H9 (cell line): ENCODE measurements at regions not wholly inside any gene's neighbourhood (a gene's known extent, or its start where the extent isn't known, plus 50 kb on each side); places are given as distances from the start of the nearest gene placed in this dataset.

Source experiments
- DNase-seq: peaks from one replicate; pipeline ENCODE4 v3.0.0-alpha.2; 2017
- H2AFZ ChIP-seq: one replicate; pipeline ENCODE4 v1.6.1; 2013; ENCODE audit warnings: mild to moderate bottlenecking, low read length, control low read depth, moderate library complexity
- H2AK5ac ChIP-seq: 2 replicates; pipeline ENCODE4 v1.6.1; 2013; ENCODE audit warnings: low read length, control low read depth, mixed read lengths; ENCODE audit not compliant: insufficient read length
- H2BK120ac ChIP-seq: one replicate; pipeline ENCODE4 v1.6.1; 2013; ENCODE audit warnings: low read depth, mild to moderate bottlenecking, low read length, control low read depth, inconsistent platforms; ENCODE audit not compliant: poor library complexity, severe bottlenecking
- H2BK12ac ChIP-seq: 2 replicates; pipeline ENCODE4 v1.6.1; 2013; ENCODE audit warnings: low read length, control low read depth, mixed read lengths, low read depth; ENCODE audit not compliant: insufficient read length
- H2BK15ac ChIP-seq: 2 replicates; pipeline ENCODE4 v1.6.1; 2013; ENCODE audit warnings: low read depth, low read length, control low read depth
- H2BK20ac ChIP-seq: one replicate; pipeline ENCODE4 v1.6.1; 2013; ENCODE audit warnings: low read depth, mild to moderate bottlenecking, low read length, control low read depth, inconsistent platforms; ENCODE audit not compliant: poor library complexity, severe bottlenecking
- H2BK5ac ChIP-seq: 2 replicates; pipeline ENCODE4 v1.6.1; 2013; ENCODE audit warnings: low read length, control low read depth, mixed read lengths; ENCODE audit not compliant: insufficient read length
- H3K14ac ChIP-seq: 2 replicates; pipeline ENCODE4 v1.6.1; 2013; ENCODE audit warnings: low read length, control low read depth; ENCODE audit not compliant: insufficient read depth
- H3K18ac ChIP-seq: 2 replicates; pipeline ENCODE4 v1.6.1; 2013; ENCODE audit warnings: low read depth, mild to moderate bottlenecking, mixed read lengths, low read length, control low read depth; ENCODE audit not compliant: insufficient read length
- H3K23ac ChIP-seq: 2 replicates; pipeline ENCODE4 v1.6.1; 2013; ENCODE audit warnings: low read length, control low read depth, mixed read lengths, low read depth; ENCODE audit not compliant: insufficient read length
- H3K23me2 ChIP-seq: 2 replicates; pipeline ENCODE4 v1.6.1; 2013; ENCODE audit warnings: low read depth, mild to moderate bottlenecking, mixed read lengths, low read length, control low read depth; ENCODE audit not compliant: insufficient read length, poor library complexity, severe bottlenecking
- H3K27ac ChIP-seq: 2 replicates; pipeline ENCODE4 v1.5.1; 2013; ENCODE audit warnings: low read length, control low read depth, mixed read lengths, low read depth; ENCODE audit not compliant: insufficient read length
- H3K27me3 ChIP-seq: 2 replicates; pipeline ENCODE4 v1.6.1; 2013; ENCODE audit warnings: low read length, control low read depth, inconsistent platforms; ENCODE audit not compliant: insufficient read depth
- H3K4ac ChIP-seq: 2 replicates; pipeline ENCODE4 v1.6.1; 2013; ENCODE audit warnings: low read depth, mild to moderate bottlenecking, control low read depth, inconsistent platforms, low read length, moderate library complexity
- H3K4me1 ChIP-seq: 2 replicates; pipeline ENCODE4 v1.6.1; 2013; ENCODE audit warnings: low read length, control low read depth, inconsistent platforms; ENCODE audit not compliant: insufficient read depth
- H3K4me2 ChIP-seq: 2 replicates; pipeline ENCODE4 v1.6.1; 2013; ENCODE audit warnings: low read length, control low read depth, mixed read lengths; ENCODE audit not compliant: insufficient read length, insufficient read depth
- H3K56ac ChIP-seq: 2 replicates; pipeline ENCODE4 v1.6.1; 2013; ENCODE audit warnings: low read depth, mild to moderate bottlenecking, mixed read lengths, low read length, control low read depth; ENCODE audit not compliant: insufficient read length
- H3K79me1 ChIP-seq: 2 replicates; pipeline ENCODE4 v1.6.1; 2013; ENCODE audit warnings: low read depth, mild to moderate bottlenecking, moderate library complexity, low read length, control low read depth, inconsistent platforms; ENCODE audit not compliant: insufficient read depth, poor library complexity, severe bottlenecking
- H3K79me2 ChIP-seq: 2 replicates; pipeline ENCODE4 v1.6.1; 2013; ENCODE audit warnings: low read length, control low read depth, inconsistent platforms; ENCODE audit not compliant: insufficient read depth
- H3K9ac ChIP-seq: 2 replicates; pipeline ENCODE4 v1.6.1; 2013; ENCODE audit warnings: low read length, control low read depth, mixed read lengths; ENCODE audit not compliant: insufficient read length; ENCODE audit errors: extremely low read depth
- H3K9me3 ChIP-seq: one replicate; pipeline ENCODE4 v1.6.1; 2013; ENCODE audit warnings: low read depth, low read length, inconsistent platforms; ENCODE audit not compliant: control insufficient read depth
- H3T11ph ChIP-seq: one replicate; pipeline ENCODE4 v1.6.1; 2013; ENCODE audit warnings: mild to moderate bottlenecking, low read length, control low read depth, inconsistent platforms
- H4K20me1 ChIP-seq: one replicate; pipeline ENCODE4 v1.6.1; 2013; ENCODE audit not compliant: control insufficient read depth, insufficient read length, insufficient read depth
- H4K5ac ChIP-seq: 2 replicates; pipeline ENCODE4 v1.6.1; 2013; ENCODE audit warnings: low read depth, mild to moderate bottlenecking, mixed read lengths, low read length, control low read depth; ENCODE audit not compliant: insufficient read length
- H4K8ac ChIP-seq: replicated peaks from 2 replicates; pipeline ENCODE4 v1.6.1; 2013; ENCODE audit warnings: low read length, control low read depth, mixed read lengths, low read depth; ENCODE audit not compliant: insufficient read length
- H4K91ac ChIP-seq: 2 replicates; pipeline ENCODE4 v1.6.1; 2013; ENCODE audit warnings: low read depth, mild to moderate bottlenecking, moderate library complexity, mixed read lengths, low read length, control low read depth; ENCODE audit not compliant: insufficient read length
- H3K27ac Mint-ChIP-seq, 3 experiments: 2 replicates in 2 of 3; 3 replicates in 1 of 3; pipeline ENCODE4 v1.8.0; 2020 to 2021; ENCODE audit warnings: mixed read lengths in 3 of 3, mild to moderate bottlenecking in 1 of 3, moderate library complexity in 1 of 3
- H3K27me3 Mint-ChIP-seq: 2 replicates; pipeline ENCODE4 v1.8.0; 2021; ENCODE audit warnings: low read depth, mild to moderate bottlenecking, moderate library complexity, mixed read lengths
- H3K36me3 Mint-ChIP-seq, 3 experiments: 2 replicates in 2 of 3; 3 replicates in 1 of 3; pipeline ENCODE4 v1.8.0; 2020 to 2021; ENCODE audit warnings: low read depth in 3 of 3, mixed read lengths in 3 of 3; ENCODE audit not compliant: insufficient read depth in 1 of 3
- H3K4me1 Mint-ChIP-seq, 2 experiments: 2 replicates each; pipeline ENCODE4 v1.8.0; 2020; ENCODE audit warnings: mixed read lengths in 2 of 2
- H3K4me3 Mint-ChIP-seq, 2 experiments: 2 replicates in 1 of 2; 3 replicates in 1 of 2; pipeline ENCODE4 v1.8.0; 2020 to 2021; ENCODE audit warnings: mild to moderate bottlenecking in 2 of 2, mixed read lengths in 2 of 2, moderate library complexity in 1 of 2
- H3K9me3 Mint-ChIP-seq, 2 experiments: 2 replicates in 1 of 2; 3 replicates in 1 of 2; pipeline ENCODE4 v1.8.0; 2020; ENCODE audit warnings: mild to moderate bottlenecking in 2 of 2, mixed read lengths in 2 of 2, moderate library complexity in 1 of 2
- CTCF ChIP-seq: fragments of 200-600 bp; sonication (generic); conservative IDR thresholded peaks from 3 replicates; pipeline ENCODE4 v1.8.0; 2021; ENCODE audit warnings: antibody characterized with exemption, mild to moderate bottlenecking
- WGBS: extraction: QIAGEN DNeasy Blood & Tissue Kit; methylation state at CpG from one replicate; pipeline ENCODE4 v1.1.7; 2013; ENCODE audit warnings: missing lambda C conversion rate, low lambda C conversion rate, mixed read lengths; ENCODE audit not compliant: insufficient read length; ENCODE audit errors: extremely low coverage; 5-methylcytosine and 5-hydroxymethylcytosine counted together

- Histone ChIP-seq H3K56ac (no peak overlapping the region), H2BK15ac (no peak overlapping the region), H3K18ac (no peak overlapping the region), H2BK20ac (no peak overlapping the region), H3K27me3 (no peaks in the 10 kb centered on the region), H4K8ac (no peak overlapping the region), H4K5ac (no peak overlapping the region), H2AFZ (no peak overlapping the region), H3K14ac (no peak overlapping the region), H3K9ac (no peak overlapping the region), H3K23me2 (no peaks in the 10 kb centered on the region), H3K9me3 (no peaks in the 10 kb centered on the region), H3T11ph (no peak overlapping the region), H3K79me2 (no peaks in the 10 kb centered on the region), H4K91ac (no peak overlapping the region), H2AK5ac (no peak overlapping the region), H3K4me2 (no peak overlapping the region), H2BK12ac (no peak overlapping the region), H3K4ac (no peak overlapping the region), H3K27ac (no peak overlapping the region), H3K4me1 (no peaks in the 10 kb centered on the region; the same call in none of the 2 replicates), H3K23ac (no peak overlapping the region), H4K20me1 (no peaks in the 10 kb centered on the region), H3K79me1 (no peaks in the 10 kb centered on the region), H2BK120ac (no peak overlapping the region), H2BK5ac (no peak overlapping the region)
- Mint-ChIP-seq H3K9me3 (peaks cover 7 to 10% of the 10 kb centered on the region in 2 experiments), H3K4me1 (peaks cover 11 to 23% of the 10 kb centered on the region in 2 experiments), H3K36me3 (peaks cover 4 to 10% (median 8%) of the 10 kb centered on the region in 3 experiments; a peak in 5 of 7 replicates), H3K4me3 (no peak overlapping the region), H3K27me3 (no peaks in the 10 kb centered on the region), H3K27ac (no peak overlapping the region)
- DNase-seq: no peak
- no peak for TF ChIP-seq CTCF
- WGBS: no CpG with 5 or more reads among the region's 3 CpGs
Measured at GRCh38 chr1:88407248-88407647, 276.8 kb upstream of the PKN2 start.
